Bronchial epithelial cell (primary cell): ENCODE measurements at regions not wholly inside any gene's neighbourhood (a gene's known extent, or its start where the extent isn't known, plus 50 kb on each side); places are given as distances from the start of the nearest gene placed in this dataset.
A peak's percentile ranks its signal among the peaks of the same experiment; 100 is the strongest.

Experiments used
- DNase-seq: peaks from one replicate; pipeline ENCODE4 v3.0.0-alpha.2; 2010; ENCODE audit warnings: low read depth
- FAIRE-seq: peaks from 2 replicates; lab custom pipeline; 2011; peaks lifted over from hg19 to GRCh38; lab: Jason Lieb, UNC
- H3K27me3 ChIP-seq: 2 replicates; pipeline ENCODE4 v1.5.1; 2011; ENCODE audit warnings: low read length; ENCODE audit not compliant: control insufficient read depth, insufficient read depth
- H3K36me3 ChIP-seq: 2 replicates; pipeline ENCODE4 v1.5.1; 2011; ENCODE audit warnings: low read length; ENCODE audit not compliant: control insufficient read depth, insufficient read depth
- H3K4me3 ChIP-seq: 2 replicates; pipeline ENCODE4 v1.5.1; 2011; ENCODE audit warnings: mild to moderate bottlenecking, low read depth, low read length, control low read depth
- TF ChIP-seq, protein P1 (sequence below): IDR thresholded peaks from 2 replicates; pipeline ENCODE4 v1.5.1; 2011; ENCODE audit warnings: mild to moderate bottlenecking, moderate library complexity, low read length, control low read depth, inconsistent platforms; ENCODE audit not compliant: insufficient read depth, severe bottlenecking

DNA sequence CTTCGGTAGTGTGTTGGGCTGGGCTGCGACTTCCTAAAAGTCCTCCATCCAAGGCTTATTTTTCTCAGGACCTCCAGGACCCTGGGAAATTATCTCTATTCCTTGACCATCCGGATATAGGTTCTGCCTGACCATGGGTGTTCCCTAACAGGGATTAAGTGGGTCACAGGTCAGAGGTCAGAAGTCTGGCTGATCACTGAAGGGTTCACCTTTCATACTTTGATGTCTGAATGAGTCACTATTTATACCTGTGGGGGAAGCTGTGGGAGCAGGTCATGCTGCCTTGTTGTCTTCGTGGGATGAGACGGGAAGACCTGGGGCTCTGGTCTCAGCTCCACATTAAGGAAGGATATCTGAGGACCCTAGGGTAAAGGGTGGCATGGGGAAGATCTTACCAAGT lies 65.0 kb upstream of the ETV3 start:
- H3K4me3 ChIP-seq: no peak overlapping the region
- H3K27me3 ChIP-seq: no peaks in the 10 kb centered on the region
- no peak for FAIRE-seq
- TF ChIP-seq, protein P1, sequence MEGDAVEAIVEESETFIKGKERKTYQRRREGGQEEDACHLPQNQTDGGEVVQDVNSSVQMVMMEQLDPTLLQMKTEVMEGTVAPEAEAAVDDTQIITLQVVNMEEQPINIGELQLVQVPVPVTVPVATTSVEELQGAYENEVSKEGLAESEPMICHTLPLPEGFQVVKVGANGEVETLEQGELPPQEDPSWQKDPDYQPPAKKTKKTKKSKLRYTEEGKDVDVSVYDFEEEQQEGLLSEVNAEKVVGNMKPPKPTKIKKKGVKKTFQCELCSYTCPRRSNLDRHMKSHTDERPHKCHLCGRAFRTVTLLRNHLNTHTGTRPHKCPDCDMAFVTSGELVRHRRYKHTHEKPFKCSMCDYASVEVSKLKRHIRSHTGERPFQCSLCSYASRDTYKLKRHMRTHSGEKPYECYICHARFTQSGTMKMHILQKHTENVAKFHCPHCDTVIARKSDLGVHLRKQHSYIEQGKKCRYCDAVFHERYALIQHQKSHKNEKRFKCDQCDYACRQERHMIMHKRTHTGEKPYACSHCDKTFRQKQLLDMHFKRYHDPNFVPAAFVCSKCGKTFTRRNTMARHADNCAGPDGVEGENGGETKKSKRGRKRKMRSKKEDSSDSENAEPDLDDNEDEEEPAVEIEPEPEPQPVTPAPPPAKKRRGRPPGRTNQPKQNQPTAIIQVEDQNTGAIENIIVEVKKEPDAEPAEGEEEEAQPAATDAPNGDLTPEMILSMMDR: no peak
- no peak for DNase-seq
- H3K36me3 ChIP-seq: no peaks in the 10 kb centered on the region

DNA sequence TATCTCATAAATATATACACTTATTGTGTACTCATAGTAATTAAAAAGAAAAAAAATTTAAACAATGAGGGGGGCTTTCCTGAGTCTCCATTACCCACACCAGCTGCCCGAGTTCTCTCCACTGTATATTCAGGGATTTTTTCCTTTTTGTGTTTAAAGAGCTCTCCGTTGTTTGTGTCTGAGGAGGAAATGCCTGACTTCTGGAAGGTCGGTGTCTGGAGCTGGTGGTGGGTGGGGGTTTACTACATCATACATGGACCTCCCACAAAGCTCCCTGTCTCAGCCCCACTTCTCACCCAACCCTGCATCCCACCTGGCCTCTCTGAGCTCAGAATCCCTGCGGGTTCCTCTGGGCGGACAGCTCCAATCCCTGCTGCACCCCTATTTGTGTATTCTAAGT lies 64.1 kb upstream of the ETV3 start:
- Histone ChIP-seq H3K36me3 (no peaks in the 10 kb centered on the region), H3K4me3 (no peak overlapping the region), H3K27me3 (no peaks in the 10 kb centered on the region)
- DNase-seq (no peak), FAIRE-seq (no peak)
- TF ChIP-seq, protein P1: no peak

GRCh38 chr1:157201767-157202166 lies 63.6 kb upstream of the ETV3 start:
- H3K27me3 ChIP-seq: no peaks in the 10 kb centered on the region
- no peaks in the 10 kb centered on the region for H3K36me3 ChIP-seq
- FAIRE-seq (no peak), DNase-seq (no peak)
- H3K4me3 ChIP-seq: no peak overlapping the region
- TF ChIP-seq, protein P1: no peak

- TF ChIP-seq, protein P1: no peak
- no peaks in the 10 kb centered on the region for H3K27me3 ChIP-seq
- FAIRE-seq: no peak
- no peak overlapping the region for H3K4me3 ChIP-seq
- H3K36me3 ChIP-seq: no peaks in the 10 kb centered on the region
- DNase-seq: no peak
These were observed 62.3 kb upstream of the ETV3 start for GRCh38 chr1:157200451-157200850.

GRCh38 chr1:157199421-157199755 lies 61.2 kb upstream of the ETV3 start:
- FAIRE-seq: no peak
- Histone ChIP-seq H3K27me3 (no peaks in the 10 kb centered on the region), H3K4me3 (no peak overlapping the region), H3K36me3 (no peaks in the 10 kb centered on the region)
- DNase-seq: peak; percentile 13
- TF ChIP-seq, protein P1: no peak

DNA sequence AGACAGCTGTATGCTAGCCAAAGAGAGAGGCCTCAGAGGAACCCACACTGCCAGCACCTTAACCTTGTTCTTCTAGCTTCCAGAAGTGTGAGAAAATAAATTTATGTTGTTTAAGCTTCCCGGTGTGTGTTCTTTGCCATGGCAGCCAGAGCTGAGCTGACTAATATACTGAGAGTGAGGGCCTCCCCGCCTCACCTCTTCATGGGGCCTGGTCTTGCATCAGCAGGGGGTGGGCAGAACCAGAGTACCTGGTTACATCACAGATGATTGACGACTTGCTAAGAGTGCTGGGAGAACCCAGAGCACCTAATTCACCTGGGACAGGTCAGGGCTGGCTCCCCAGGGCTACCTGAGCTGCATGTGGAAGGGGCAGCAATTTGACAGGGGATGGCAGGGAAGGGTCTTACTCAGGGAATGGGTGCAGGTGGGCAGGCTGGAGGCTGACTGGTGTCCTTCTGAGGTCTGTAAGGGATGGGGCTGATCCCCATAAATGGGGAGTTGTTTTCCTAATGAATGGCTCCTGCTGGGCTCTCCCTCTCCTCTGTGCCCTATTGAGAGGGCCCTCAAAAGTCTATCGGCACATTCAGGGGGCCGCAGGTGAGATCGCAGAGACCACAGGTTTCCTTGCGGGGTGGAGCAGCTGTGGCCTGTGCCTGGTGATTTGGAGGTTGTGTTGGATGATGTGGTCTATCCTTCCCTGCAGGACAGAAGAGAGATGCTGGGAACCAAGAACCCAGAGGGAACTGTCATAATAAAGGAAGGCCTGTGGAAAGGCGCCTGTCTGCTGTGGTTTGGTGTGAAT lies 60.6 kb upstream of the ETV3 start:
- TF ChIP-seq, protein P1: no peak
- Histone ChIP-seq H3K27me3 (no peaks in the 10 kb centered on the region), H3K4me3 (no peak overlapping the region), H3K36me3 (no peaks in the 10 kb centered on the region)
- peak; percentile 90 for DNase-seq
- FAIRE-seq: no peak
